ENCODE measurements at regions not wholly inside any gene's neighbourhood (a gene's known extent, or its start where the extent isn't known, plus 50 kb on each side); places are given as distances from the start of the nearest gene placed in this dataset.
"Not testable (repeated sequence)": the region's sequence is repeated elsewhere in the genome, so short reads cannot be mapped to it uniquely, and the experiment has no call there.

DNA sequence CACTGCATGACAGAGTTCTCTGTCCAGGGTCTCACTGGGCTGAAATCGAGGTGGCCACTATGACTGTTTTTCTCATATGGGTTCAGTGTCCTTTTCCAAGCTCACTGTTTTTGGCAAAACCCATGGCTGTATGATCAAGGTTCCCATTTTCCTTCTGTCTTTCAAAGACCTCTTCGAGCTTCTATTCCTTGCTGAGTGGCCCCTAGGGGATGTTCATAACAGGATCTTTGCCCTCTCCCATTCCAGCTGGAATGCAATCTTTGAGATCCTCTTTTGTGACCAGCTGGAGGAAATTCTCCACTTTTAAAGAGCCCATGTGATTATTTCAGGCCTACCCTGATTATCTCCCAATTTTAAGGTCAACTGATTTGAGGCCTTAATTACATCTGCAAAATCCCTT is 572.5 kb upstream of the SLC10A2 start:
- DNase-seq (ENCODE audit: low read depth), result no peak

DNA sequence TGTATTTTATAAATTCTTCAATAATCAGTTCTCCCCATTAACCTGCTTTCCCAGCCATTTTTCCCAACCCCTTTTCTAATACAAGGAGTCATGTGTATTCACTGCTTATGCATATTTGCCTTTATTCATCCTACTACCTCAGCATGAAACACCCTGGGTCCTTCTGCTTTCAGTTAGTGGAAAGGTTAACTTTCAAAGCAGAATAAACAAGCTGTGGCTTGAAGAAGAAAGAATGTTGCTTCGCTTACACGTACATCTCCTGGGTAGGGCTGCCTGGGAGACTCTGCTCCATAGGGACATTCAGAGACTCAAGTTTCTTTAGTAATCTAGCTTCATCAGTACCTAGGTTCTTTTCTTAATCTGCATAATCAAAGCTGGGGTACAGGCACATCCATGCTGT is 567.8 kb upstream of the SLC10A2 start:
- DNase-seq (ENCODE audit: low read depth), result no peak

DNA sequence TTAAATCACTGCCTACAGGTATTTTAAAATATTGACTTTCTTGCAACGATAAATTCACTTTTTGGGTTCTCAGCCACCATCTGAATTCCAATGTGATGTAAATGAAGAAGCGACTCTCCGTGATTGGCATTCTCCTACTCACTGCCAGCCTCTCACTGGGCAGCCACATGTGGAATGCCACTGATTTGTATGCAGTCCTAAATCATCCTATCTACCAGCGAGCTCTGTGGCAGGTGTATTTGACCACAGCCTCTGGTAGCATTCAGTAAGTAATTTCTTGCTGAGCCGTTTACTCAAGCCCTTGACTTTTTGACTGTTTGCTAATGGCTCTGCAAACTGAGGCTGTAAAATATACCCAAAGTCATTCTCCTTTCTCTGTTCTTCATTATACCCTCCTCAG is 559.0 kb upstream of the SLC10A2 start:
- DNase-seq (ENCODE audit: low read depth), result no peak

DNA sequence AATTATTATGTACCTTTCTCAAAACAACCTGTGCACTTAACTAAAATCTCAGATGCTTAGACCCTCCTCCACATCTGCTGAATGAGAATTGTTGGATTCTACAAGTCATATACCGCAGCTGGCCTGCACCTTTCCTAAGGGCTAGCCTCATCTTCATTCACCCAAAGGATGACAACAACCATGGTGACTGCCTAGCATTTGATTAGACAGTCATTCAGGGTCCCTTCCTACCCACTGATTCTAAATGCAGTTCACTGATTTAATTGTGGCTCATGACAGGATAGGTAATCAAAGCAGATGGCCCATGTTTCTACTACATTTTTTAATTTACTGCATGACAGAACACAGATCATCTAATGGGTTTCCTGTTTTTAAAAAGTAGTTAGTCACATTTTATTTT is 551.9 kb upstream of the SLC10A2 start:
- no peak for DNase-seq (ENCODE audit: low read depth)

DNA sequence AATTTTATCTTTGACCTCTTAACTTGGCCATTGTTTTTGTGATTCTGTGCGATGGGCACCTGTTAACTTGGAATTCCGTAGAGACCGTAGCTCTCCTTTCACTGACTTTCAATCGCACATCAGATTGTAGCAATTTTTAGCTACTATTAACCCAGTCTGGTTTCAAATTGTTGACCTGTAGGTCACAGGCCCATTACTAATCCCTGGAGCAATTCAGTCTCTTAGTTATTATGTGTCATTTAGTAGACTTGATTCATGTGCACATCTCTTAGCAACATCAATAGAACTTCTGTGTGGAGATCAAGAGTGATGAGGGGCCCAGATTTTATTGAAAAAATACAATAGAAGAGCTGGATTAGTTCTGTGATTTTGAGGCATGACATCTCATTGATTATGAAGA is 549.6 kb upstream of the SLC10A2 start:
- DNase-seq (ENCODE audit: low read depth), result no peak

DNA sequence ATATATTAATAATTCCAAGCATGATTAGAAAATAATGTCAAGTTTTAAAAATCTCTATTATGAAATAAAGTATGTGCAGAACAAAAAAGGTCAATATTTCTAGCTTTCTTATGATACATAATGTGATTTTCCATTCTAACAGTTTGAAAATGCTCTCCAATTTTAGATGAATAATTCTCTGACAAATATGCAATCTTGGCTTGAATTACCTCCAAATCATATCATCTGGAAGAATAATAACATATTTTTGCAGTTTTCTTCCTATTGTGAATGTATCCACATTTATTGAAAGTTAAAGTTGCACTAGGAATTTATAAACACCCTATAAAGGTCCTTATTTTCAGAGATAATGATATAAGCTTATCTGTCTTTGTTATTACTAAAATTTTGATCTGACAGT is 548.5 kb upstream of the SLC10A2 start:
- DNase-seq (ENCODE audit: low read depth), result no peak

DNA sequence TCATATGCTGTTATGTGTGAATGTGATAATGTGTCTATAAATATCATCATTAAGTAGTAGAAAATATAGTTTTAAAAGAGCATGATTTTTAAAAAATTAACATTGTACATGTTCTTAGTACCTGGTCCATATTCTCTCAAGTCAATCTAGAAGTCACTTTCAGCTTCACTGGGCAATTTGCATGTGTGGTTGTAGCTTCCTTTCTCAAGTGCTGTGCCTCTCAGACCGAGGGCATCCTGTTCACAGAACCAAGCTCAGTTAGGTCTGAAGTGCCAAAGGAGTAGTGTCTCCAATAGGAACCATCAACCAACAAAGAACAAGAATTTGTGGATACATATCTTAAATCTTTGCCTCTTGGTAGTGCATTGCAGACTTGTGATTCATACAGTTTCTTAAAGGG is 541.8 kb upstream of the SLC10A2 start:
- no peak for DNase-seq (ENCODE audit: low read depth)

DNA sequence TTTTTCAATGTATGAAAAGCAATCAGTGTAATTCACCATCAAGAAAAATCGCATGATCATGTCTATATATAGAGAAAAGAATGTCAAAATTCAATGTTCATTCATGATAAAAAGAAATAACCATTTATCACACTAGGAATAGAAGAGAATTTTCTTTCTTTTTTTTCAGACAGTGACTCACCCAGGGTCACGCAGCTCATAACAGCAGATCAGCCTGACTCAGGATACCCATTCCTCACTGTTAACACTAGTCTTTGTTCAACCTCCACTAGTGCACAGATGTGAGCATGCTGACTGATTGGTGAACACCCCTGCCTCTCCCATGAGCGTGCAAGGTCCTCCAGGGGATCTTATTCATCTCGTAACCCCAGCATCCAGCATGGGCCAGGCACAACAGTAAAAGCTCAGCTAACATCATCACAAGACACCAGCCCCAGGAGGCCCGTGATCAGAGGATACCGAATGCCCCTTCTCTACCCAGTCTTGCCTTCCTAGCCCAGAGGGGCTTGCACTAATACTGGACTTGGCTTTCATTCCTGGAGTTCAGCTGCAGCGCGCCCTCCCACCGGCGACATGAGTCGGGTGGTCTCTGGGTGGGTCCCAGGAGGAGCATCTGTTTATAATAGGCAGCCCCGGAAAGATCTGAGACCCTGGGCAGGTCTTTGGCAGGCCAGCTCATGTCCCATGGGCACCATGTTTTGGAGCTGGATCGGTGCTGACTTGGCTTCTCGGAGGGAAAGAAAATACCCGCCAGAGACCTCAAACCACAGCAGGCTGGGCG is 539.5 kb upstream of the SLC10A2 start:
- no peak for DNase-seq (ENCODE audit: low read depth)

DNA sequence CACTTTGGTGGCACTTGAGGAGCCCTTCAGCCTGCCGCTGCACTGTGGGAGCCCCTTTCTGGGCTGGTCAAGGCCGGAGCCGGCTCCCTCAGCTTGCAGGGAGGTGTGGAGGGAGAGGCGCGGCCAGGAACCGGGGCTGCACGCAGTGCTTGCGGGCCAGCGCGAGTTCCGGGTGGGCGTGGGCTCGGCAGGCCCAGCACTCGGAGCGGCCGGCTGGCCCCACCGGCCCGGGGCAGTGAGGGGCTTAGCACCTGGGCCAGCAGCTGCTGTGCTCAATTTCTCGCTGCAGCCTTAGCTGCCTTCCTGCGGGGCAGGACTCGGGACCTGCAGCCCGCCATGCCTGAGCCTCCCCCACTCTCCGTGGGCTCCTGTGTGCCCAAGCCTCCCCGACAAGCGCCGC is 533.7 kb upstream of the SLC10A2 start:
- DNase-seq (ENCODE audit: low read depth), result not testable (repeated sequence)

DNA sequence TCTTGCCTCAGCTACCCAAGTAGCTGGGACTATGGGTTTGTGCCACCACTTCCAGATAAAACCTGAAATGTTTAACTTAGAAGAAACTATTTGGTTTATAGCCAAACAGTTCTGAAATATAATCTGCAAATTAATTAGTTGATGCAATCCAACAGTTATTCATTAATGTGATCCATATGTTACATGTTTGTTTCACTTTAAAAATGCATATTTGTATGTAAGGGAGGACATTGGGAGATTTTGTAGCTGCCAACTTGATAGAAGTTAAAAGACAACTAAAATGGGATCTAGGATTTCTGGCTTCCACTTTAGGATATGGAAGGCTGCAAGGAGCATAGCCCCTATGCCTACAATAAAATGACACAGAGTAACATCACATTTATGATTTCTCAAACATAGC is 532.5 kb upstream of the SLC10A2 start:
- DNase-seq (ENCODE audit: low read depth), result no peak

DNA sequence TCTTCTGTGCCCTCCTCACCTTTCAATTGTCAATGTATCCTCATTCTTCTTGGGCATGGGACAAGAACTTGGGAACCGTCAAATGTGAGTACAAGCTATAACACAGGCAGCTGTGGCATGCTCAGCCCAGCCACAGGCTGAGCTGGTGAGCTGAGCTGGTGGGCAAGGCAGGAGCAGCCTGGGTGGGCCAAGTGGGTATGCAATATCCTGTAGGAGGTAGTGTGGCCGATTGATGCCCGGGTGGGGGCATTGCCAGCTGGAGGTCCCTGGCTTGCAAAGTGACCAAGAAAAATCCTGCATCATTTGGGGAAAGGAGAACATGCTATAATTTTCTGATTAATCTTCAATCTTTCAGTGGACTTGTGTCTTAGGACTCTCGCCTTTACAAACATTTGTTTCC is 507.2 kb upstream of the SLC10A2 start:
- DNase-seq (ENCODE audit: low read depth), result no peak

DNA sequence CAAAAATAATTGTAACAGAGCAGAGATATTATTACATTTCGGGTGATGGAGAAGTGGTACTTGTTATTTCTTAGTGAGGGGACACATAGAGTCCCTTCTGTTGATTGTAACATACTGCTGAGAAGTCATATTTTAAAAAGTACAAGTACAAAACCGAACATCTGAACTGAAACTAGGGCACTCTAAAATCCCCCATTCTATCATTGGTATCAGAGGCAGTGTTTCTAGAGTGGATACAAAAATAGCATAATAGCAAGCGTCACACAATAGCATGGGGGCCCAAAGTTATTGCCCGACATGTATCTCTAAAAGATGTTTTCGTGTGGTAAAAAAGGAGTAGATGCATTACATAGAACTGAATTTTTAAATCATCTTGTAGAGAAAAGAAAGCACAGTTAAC is 502.1 kb upstream of the SLC10A2 start:
- no peak for DNase-seq (ENCODE audit: low read depth)

DNA sequence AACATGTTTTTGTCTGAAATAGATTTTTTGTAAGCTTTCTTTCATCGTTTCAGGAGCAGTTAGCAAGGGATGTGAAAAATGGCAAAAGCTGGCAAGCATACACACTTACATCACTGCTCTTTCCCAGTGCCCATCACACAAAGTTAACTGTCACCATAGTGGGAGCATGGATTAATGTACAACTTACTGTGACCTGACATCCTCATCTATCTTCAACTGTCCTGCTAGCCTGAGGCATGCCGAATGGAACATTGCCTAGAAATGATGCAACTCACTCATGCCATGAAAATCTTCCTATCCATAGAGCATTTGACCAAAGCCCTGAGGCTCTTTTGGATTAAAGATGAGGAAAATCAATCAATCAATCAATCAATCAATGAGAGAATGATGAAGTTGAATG is 491.7 kb upstream of the SLC10A2 start:
- no peak for DNase-seq (ENCODE audit: low read depth)

DNA sequence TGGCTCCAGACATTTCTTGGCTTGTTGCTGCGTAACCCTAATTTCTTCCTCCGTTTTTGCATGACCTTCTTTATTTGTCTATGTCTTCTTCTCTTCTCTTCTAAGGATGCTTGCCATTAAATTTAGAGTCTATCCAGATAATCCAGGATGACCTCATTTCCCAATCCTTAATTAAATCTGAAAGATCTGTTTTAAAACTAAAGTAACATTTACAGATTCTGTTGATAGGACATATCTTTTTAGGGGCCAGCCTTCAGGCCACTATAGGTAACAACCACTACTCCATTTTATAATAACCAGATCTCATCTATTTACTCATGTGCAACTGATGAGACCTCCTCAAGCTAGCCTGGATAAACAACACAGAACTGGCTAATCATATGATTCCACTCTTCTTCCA is 490.5 kb upstream of the SLC10A2 start:
- no peak for DNase-seq (ENCODE audit: low read depth)

DNA sequence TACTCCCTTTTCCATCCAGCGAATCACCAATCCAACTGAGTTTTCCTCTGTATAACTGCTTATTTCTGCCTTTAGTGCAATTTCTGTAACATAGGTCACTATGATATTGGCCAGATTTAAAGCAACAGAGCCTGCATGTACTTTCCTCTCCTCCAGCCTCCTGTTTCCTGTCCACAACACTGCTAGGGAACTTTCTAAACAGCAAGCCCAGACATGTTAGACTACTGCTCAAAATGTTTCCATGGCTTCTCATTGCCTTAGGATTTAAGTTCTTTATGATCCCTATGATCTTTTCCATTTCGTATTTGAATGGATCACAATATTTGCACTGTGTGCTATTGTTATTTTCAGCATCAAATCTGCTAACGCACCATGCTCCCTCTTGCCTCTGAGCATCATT is 481.7 kb upstream of the SLC10A2 start:
- no peak for DNase-seq (ENCODE audit: low read depth)

DNA sequence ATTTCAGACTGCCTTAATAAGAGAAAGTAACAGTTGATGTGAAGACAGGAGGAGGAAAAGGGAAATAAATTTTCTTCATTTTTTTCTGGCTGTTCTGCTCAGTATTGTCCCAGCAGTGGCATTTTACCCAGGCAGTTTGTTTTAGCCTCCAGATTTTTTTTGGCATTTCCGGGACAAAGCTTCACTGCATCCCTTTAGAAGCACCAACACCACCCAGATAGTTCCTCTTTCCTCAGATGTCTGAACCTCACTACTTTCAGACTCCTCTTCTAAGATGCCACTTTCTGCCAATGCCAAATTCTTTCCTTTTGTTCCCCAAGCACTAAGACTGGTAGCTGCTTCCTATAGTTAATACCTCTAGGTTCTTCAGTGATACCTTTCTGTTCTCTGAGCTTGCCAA is 480.1 kb upstream of the SLC10A2 start:
- DNase-seq (ENCODE audit: low read depth), result no peak

DNA sequence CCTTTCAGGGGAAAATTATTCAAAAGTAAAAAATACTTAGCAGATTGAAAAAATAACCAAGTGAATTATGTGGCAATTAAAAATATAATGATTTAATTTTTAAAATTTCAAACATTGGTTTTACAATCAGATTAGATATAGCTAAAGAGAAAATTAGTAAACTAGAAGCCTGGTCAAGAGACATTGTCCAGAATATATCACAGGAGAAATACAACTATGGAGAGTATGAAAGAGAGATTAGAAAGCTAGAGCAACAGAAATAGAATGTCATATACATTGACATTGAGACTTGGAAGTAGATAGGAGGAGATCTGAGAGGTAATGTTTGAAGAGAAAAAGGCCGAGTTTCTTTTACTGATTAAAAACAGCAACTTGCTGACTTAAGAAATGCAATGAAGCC is 476.4 kb upstream of the SLC10A2 start:
- no peak for DNase-seq (ENCODE audit: low read depth)

DNA sequence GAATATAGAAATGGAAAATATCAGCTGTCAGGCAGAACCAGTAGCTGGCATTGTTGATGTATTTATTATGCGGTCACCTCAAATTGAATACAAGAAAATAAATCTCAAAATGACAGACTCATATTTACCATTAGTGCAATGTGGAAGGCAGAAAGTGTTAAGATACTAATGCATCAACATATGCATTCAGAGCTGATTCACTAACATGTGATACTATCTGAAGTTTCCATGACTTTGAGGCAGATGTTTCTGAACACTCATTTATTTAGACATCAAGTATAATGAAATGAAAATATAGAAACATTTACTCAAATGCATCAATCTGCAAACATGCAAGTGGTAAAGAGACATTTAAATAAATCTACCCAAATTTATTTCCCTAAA is 474.2 kb upstream of the SLC10A2 start:
- DNase-seq (ENCODE audit: low read depth), result no peak

DNA sequence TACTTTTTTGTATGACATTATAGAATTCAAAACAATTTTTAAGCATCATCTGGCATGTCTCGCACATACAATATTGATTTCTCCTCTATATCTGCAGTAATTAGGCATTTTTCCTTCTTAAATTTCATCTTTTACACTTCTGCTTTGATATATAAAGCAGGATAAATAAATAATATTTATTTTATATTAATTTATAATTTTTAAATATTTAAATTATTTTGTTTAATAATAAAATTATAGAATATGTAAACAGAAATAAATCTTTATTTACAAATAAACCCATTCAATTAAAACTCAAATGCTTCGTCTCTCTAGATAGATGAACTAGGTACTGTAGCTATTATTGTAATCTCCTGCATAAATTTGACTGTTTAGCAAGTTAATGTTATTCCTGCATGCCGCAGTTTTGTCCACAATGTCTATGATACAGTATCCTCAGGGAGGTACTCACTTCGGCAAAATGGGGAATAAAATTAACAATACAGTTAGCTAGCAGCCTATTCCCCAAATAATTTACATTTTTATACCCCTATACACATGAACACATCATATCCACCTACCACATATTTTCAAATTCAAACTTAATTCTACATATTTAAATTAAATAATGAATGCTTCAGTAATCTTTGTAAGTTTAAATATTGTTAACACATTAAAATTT is 473.6 kb upstream of the SLC10A2 start:
- no peak for DNase-seq (ENCODE audit: low read depth)

DNA sequence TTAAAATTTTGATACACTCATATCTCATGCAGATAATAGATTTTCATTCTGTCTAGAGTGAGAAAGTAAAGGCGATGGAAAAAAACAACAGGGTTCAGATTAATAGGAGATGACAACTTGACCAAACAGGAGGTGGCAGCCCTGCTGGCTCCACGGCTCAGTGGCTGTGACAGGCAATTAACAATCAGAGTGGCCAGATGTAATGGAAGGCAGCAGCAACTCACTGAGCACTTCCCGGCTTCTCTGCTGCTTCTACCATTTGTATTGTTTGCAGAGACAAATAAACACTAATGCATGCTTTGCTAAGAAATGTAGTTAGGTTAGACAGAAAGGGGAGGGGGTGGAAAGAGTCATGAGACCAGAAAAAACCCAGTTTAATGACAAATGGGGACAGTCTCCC is 473.0 kb upstream of the SLC10A2 start:
- no peak for DNase-seq (ENCODE audit: low read depth)

DNA sequence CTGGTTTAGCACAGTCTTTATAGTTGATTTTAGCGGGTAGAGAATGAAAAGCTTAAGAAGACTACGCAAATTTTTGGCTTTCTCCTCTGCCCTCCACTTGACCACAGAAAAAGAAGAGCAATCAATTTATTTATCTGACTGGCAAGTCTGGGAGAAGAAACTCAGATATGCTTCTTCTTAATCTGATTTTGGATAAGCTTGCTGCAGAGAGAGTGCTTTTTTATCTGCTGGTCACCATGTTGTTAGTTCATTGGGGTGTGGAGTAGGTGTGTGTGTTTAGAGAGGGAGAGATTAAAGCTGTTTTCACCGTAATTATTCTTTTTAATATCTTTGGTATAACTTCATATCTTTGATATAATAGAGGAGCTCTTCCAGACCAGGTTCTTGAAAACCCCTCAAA is 471.4 kb upstream of the SLC10A2 start:
- DNase-seq (ENCODE audit: low read depth), result no peak

DNA sequence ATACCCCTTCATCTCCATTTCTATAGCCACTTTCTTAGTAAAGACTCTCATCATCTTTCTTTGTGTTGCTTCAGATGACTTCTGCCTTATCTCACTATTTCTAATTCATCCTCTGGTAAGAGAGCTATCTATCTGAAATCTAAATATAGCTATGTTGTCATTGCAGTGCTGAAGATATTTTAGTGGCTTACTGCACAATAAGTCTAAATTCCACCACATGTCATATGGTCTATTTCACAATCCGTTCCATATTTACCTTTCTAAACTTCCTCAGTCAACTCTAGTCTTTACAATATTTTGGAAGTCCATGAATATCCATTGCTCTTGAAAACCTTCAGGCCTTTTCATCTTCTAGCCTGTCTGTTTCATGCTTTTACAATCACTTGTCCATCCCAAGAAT is 465.1 kb upstream of the SLC10A2 start:
- DNase-seq (ENCODE audit: low read depth), result no peak

DNA sequence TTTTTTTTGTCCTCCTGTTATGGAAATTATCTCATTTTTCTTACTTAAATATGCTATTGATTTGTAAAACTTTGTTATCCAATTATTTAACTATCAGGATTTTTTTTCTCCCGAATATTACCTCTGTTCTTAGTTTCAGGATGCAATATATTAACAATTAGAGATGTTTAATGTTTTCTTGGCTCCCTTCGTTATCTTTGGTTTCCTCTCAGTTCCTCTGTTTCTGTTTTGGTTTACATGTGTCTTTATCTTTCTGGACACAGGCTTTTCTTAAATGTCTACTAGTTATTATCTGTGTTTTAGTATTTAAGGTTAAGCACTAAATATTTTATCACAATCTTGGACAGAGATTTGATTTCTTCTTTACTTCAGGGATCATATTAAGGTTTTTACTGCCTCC is 462.2 kb upstream of the SLC10A2 start:
- DNase-seq (ENCODE audit: low read depth), result no peak

DNA sequence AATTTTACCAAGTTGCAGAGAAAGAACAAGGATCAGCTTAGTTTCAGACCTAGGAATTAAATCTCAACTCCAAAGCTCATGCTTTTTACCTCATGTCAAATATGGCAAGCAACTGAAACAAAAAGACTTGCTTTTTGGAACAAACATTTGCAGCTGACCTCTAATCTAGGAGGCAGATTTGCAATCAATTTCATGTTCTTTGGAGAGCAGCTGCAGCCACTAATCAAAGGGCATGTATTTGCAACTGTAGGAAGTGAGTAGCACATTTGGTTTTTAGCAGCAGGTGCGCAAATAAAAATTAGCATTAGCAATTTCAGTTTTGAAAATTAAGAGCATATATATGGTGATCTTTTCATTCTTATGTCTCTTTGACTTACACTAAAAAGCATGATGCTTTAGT is 459.3 kb upstream of the SLC10A2 start:
- no peak for DNase-seq (ENCODE audit: low read depth)

Measured in activated T-helper 1 cell treated with Interleukin-2 at 50 U/mL for 16 hours (primary cell).